Endothelial cell of umbilical vein (primary cell): ENCODE measurements at regions not wholly inside any gene's neighbourhood (a gene's known extent, or its start where the extent isn't known, plus 50 kb on each side); places are given as distances from the start of the nearest gene placed in this dataset.

ENCODE experiments used
- BruUV-seq: library from RNA; stranded (reverse); fragments of 400-500 nt; replicated peaks from 2 replicates; lab custom pipeline; 2021; lab: Mats Ljungman, UMichigan
- CTCF ChIA-PET: fragments of 300-600, 350-600 bp; sonication (Branson Sonifier 250); formaldehyde crosslinking; loops from one replicate; lab custom pipeline; 2021; ENCODE audit warnings: antibody characterized with exemption, inconsistent platforms; lab: Charles Lee
- POLR2A ChIA-PET: fragments of 300-600, 350-600 bp; sonication (Branson Sonifier 250); formaldehyde crosslinking; loops from one replicate; lab custom pipeline; 2021; ENCODE audit warnings: antibody characterized with exemption, inconsistent platforms; lab: Charles Lee
- DNase-seq: peaks from one replicate; pipeline ENCODE4 v3.0.0-alpha.2; 2011; ENCODE audit warnings: low read depth, low spot score
- FAIRE-seq: peaks from 2 replicates; lab custom pipeline; 2011; peaks lifted over from hg19 to GRCh38; lab: Jason Lieb, UNC
- H2AFZ ChIP-seq: 2 replicates; pipeline ENCODE4 v1.6.0; 2012; ENCODE audit warnings: low read depth, low read length, control low read depth, inconsistent platforms
- H3K27ac ChIP-seq: 2 replicates; pipeline ENCODE4 v1.5.1; 2011; ENCODE audit warnings: low read depth, mild to moderate bottlenecking, control low read depth, low read length, moderate library complexity; ENCODE audit not compliant: insufficient read depth
- H3K27me3 ChIP-seq, 2 experiments: 2 replicates each; pipeline versions ENCODE4 v1.6.0 to v1.6.1; 2011; ENCODE audit warnings: low read length in 2 of 2, mixed read lengths in 1 of 2; ENCODE audit not compliant: control insufficient read depth in 2 of 2, insufficient read depth in 2 of 2
- H3K36me3 ChIP-seq, 2 experiments: 2 replicates in 1 of 2; 3 replicates in 1 of 2; pipeline ENCODE4 v1.5.1; 2011; ENCODE audit warnings: low read length in 2 of 2, mild to moderate bottlenecking in 1 of 2, moderate library complexity in 1 of 2; ENCODE audit not compliant: control insufficient read depth in 2 of 2, insufficient read depth in 2 of 2; ENCODE audit errors: extremely low read depth in 1 of 2
- H3K4me1 ChIP-seq: 3 replicates; pipeline ENCODE4 v1.5.1; 2011; ENCODE audit warnings: mild to moderate bottlenecking, low read length; ENCODE audit not compliant: control insufficient read depth, insufficient read depth; ENCODE audit errors: extremely low read depth
- H3K4me2 ChIP-seq: 2 replicates; pipeline ENCODE4 v1.6.1; 2011; ENCODE audit warnings: low read length, control low read depth, mixed read lengths; ENCODE audit not compliant: insufficient read depth
- H3K4me3 ChIP-seq, 3 experiments: fragments of 200-600 bp in 1 of 3; sonication (generic), shearing (Covaris generic) in 1 of 3; replicated peaks in 1 of 3; 2 replicates each; pipeline ENCODE4 v1.5.1; 2011 to 2016; ENCODE audit warnings: control low read depth in 3 of 3, low read length in 3 of 3, mild to moderate bottlenecking in 2 of 3, inconsistent platforms in 1 of 3, low read depth in 1 of 3, moderate library complexity in 1 of 3; ENCODE audit not compliant: insufficient read depth in 1 of 3
- H3K79me2 ChIP-seq: 2 replicates; pipeline ENCODE4 v1.6.0; 2012; ENCODE audit warnings: low read length, inconsistent platforms; ENCODE audit not compliant: control insufficient read depth, insufficient read depth
- H3K9ac ChIP-seq: replicated peaks from 2 replicates; pipeline ENCODE3; 2011; ENCODE audit warnings: low read length, control low read depth; ENCODE audit not compliant: insufficient read depth; ENCODE audit errors: extremely low read depth
- H3K9me1 ChIP-seq: replicated peaks from 3 replicates; pipeline ENCODE4 v1.6.0; 2011; ENCODE audit warnings: mild to moderate bottlenecking, low read length; ENCODE audit not compliant: control insufficient read depth, insufficient read depth; ENCODE audit errors: extremely low read depth
- H3K9me3 ChIP-seq: replicated peaks from 2 replicates; pipeline ENCODE4 v1.5.1; 2012; ENCODE audit warnings: low read length, inconsistent platforms; ENCODE audit not compliant: control insufficient read depth, insufficient read depth
- H4K20me1 ChIP-seq: replicated peaks from 2 replicates; pipeline ENCODE3; 2011; ENCODE audit warnings: mild to moderate bottlenecking, low read length; ENCODE audit not compliant: control insufficient read depth, insufficient read depth; ENCODE audit errors: extremely low read depth
- CTCF ChIP-seq, 2 donors: IDR thresholded peaks; 1 replicate in 1 of 2; 2 replicates in 1 of 2; pipeline ENCODE4 v1.5.1; 2011; ENCODE audit warnings: low read length in 2 of 2, mild to moderate bottlenecking in 2 of 2, moderate library complexity in 2 of 2, control low read depth in 1 of 2, inconsistent platforms in 1 of 2, low read depth in 1 of 2; ENCODE audit not compliant: insufficient read depth in 1 of 2; ENCODE audit errors: extremely low read depth in 1 of 2
- EZH2 ChIP-seq: IDR thresholded peaks from 2 replicates; pipeline ENCODE4 v1.6.1; 2012; ENCODE audit warnings: borderline replicate concordance, low read depth, mild to moderate bottlenecking, moderate library complexity, low read length, inconsistent platforms; ENCODE audit not compliant: severe bottlenecking
- FOS ChIP-seq: IDR thresholded peaks from 2 replicates; pipeline ENCODE4 v1.6.1; 2011; ENCODE audit warnings: mild to moderate bottlenecking, low read length, moderate library complexity, borderline replicate concordance; ENCODE audit not compliant: insufficient read depth
- GATA2 ChIP-seq: IDR thresholded peaks from 2 replicates; pipeline ENCODE4 v1.7.0; 2011; ENCODE audit warnings: low read depth, mild to moderate bottlenecking, moderate library complexity, mixed read lengths, low read length; ENCODE audit not compliant: insufficient read length, insufficient read depth
- JUN ChIP-seq: IDR thresholded peaks from 2 replicates; pipeline ENCODE4 v1.6.1; 2011; ENCODE audit warnings: borderline replicate concordance, low read depth; ENCODE audit not compliant: insufficient read length, insufficient read depth
- MAX ChIP-seq: IDR thresholded peaks from 2 replicates; pipeline ENCODE4 v1.6.1; 2011; ENCODE audit not compliant: insufficient read depth, insufficient read length
- MYC ChIP-seq: IDR thresholded peaks from one replicate; pipeline ENCODE4 v1.6.1; 2011; ENCODE audit warnings: mild to moderate bottlenecking, low read depth, low read length
- POLR2A ChIP-seq: IDR thresholded peaks from 2 replicates; pipeline ENCODE4 v1.6.1; 2012; ENCODE audit warnings: low read depth, mild to moderate bottlenecking, control low read depth, low read length
- POLR2AphosphoS5 ChIP-seq: IDR thresholded peaks from 2 replicates; pipeline ENCODE4 v1.6.1; 2012; ENCODE audit warnings: low read depth, mild to moderate bottlenecking, control low read depth, low read length, moderate library complexity; ENCODE audit not compliant: insufficient read depth
- dilution Hi-C: fragments of 300-500 bp; cut with MboI; formaldehyde crosslinking; loops from one replicate; pipeline ENCODE4 v1.15.0; 2019; ENCODE audit warnings: low sequenced_read_pairs; ENCODE audit not compliant: extremely low pct_ligation_motif_present
- intact Hi-C: fragments of 100-400 bp; cut with micrococcal nuclease; formaldehyde crosslinking; loops from one replicate; pipeline ENCODE4 v1.10.0; 2022

- H3K9ac ChIP-seq = no peak overlapping the region
- dilution Hi-C loops (no loop called here), intact Hi-C loops (no loop called here)
- FAIRE-seq (no peak), DNase-seq (peak; percentile 22)
- H3K27me3 ChIP-seq = no peaks in the 10 kb centered on the region
- no peaks in the 10 kb centered on the region for H4K20me1 ChIP-seq
- no peak for TF ChIP-seq EZH2
- no peak for TF ChIP-seq JUN
- no peak for TF ChIP-seq POLR2AphosphoS5
- TF ChIP-seq FOS = no peak
- no peak for TF ChIP-seq CTCF (IDR thresholded peaks at IDR 0.05; ENCODE audit: extremely low read depth in 1 of 2, insufficient read depth in 1 of 2, low read depth in 1 of 2, low read length in 2 of 2)
- no peak for TF ChIP-seq MAX
- no peak for TF ChIP-seq MYC
- TF ChIP-seq POLR2A = no peak
- TF ChIP-seq GATA2 = no peak
- no TSS peak for BruUV-seq
- H3K4me1 ChIP-seq = peaks cover 28% of the 10 kb centered on the region
- no peaks in the 10 kb centered on the region for H3K9me3 ChIP-seq
- H3K27ac ChIP-seq = no peak overlapping the region
- H3K4me2 ChIP-seq = no peak overlapping the region
- ChIA-PET CTCF (interaction anchor here (0.8 to 2.1 kb wide), 6 partner anchors 8 to 109 kb away, joined by 3 to 8 read pairs (median 4); no protein-coding TSS in a partner anchor), POLR2A (no interaction called here)
- H3K79me2 ChIP-seq = no peaks in the 10 kb centered on the region
- H3K36me3 ChIP-seq = no peaks in the 10 kb centered on the region
- no peak overlapping the region for H3K4me3 ChIP-seq
- H2AFZ ChIP-seq = no peak overlapping the region
- H3K9me1 ChIP-seq = no peaks in the 10 kb centered on the region
These were observed 232.3 kb upstream of the USP24 start for GRCh38 chr1:55447488-55447887.
